OCI-LY7 (cell line): ENCODE measurements at regions not wholly inside any gene's neighbourhood (a gene's known extent, or its start where the extent isn't known, plus 50 kb on each side); places are given as distances from the start of the nearest gene placed in this dataset.

Experiments used
- BruUV-seq: library from RNA; stranded (reverse); fragments of 400-500 nt; replicated peaks from 2 replicates; lab custom pipeline; 2021; lab: Mats Ljungman, UMichigan
- CTCF ChIA-PET: fragments of 300-600 bp; sonication (Branson Sonifier 250); formaldehyde crosslinking; loops from one replicate; lab custom pipeline; 2022; ENCODE audit warnings: antibody characterized with exemption; ENCODE audit not compliant: unreplicated experiment; lab: Charles Lee
- POLR2A ChIA-PET: fragments of 300-600 bp; sonication (Branson Sonifier 250); formaldehyde crosslinking; loops from one replicate; lab custom pipeline; 2022; ENCODE audit warnings: antibody characterized with exemption; lab: Charles Lee
- DNase-seq: peaks from one replicate; pipeline ENCODE4 v3.0.0-alpha.2; 2015; ENCODE audit warnings: low spot score
- H2AFZ ChIP-seq: fragments of 200-600 bp; sonication (generic), shearing (Covaris generic); 2 replicates; pipeline ENCODE4 v1.6.1; 2014; ENCODE audit warnings: mild to moderate bottlenecking, antibody characterized with exemption, low read length, moderate library complexity
- H3K27ac ChIP-seq: fragments of 200-600 bp; sonication (generic); 2 replicates; pipeline ENCODE4 v1.5.1; 2014; ENCODE audit warnings: mixed run types, low read depth, mild to moderate bottlenecking, moderate library complexity, low read length, inconsistent platforms; ENCODE audit not compliant: poor library complexity, severe bottlenecking
- H3K36me3 ChIP-seq: fragments of 200-600 bp; sonication (generic); 2 replicates; pipeline ENCODE4 v1.6.1; 2014; ENCODE audit warnings: mild to moderate bottlenecking, antibody characterized with exemption, low read length, moderate library complexity, mixed read lengths; ENCODE audit not compliant: insufficient read depth
- H3K4me1 ChIP-seq: fragments of 200-600 bp; sonication (generic); 2 replicates; pipeline ENCODE4 v1.5.1; 2014; ENCODE audit warnings: mild to moderate bottlenecking, low read length; ENCODE audit not compliant: insufficient read depth, poor library complexity, severe bottlenecking
- H3K4me2 ChIP-seq: fragments of 200-600 bp; sonication (generic); 2 replicates; pipeline ENCODE4 v1.6.1; 2014; ENCODE audit warnings: mild to moderate bottlenecking, low read length
- H3K4me3 ChIP-seq: fragments of 200-600 bp; sonication (generic); 2 replicates; pipeline ENCODE4 v1.5.1; 2014; ENCODE audit warnings: mild to moderate bottlenecking, low read depth, low read length; ENCODE audit not compliant: poor library complexity, severe bottlenecking
- H3K79me2 ChIP-seq: fragments of 200-600 bp; sonication (generic); 2 replicates; pipeline ENCODE4 v1.6.1; 2016; ENCODE audit warnings: low read depth, mild to moderate bottlenecking, low read length, moderate library complexity, mixed read lengths; ENCODE audit not compliant: insufficient read depth
- H3K9me2 ChIP-seq: fragments of 200-600 bp; sonication (generic); 2 replicates; pipeline ENCODE4 v1.6.1; 2016; ENCODE audit warnings: mild to moderate bottlenecking, low read length, mixed read lengths; ENCODE audit not compliant: insufficient read depth
- H3K9me3 ChIP-seq: fragments of 200-600 bp; sonication (generic); 2 replicates; pipeline ENCODE4 v1.6.1; 2014; ENCODE audit warnings: mild to moderate bottlenecking, mixed run types, low read length, mixed read lengths
- H4K20me1 ChIP-seq: fragments of 200-600 bp; sonication (generic); 2 replicates; pipeline ENCODE4 v1.6.1; 2014; ENCODE audit warnings: mild to moderate bottlenecking, antibody characterized with exemption, low read length, moderate library complexity, mixed read lengths; ENCODE audit not compliant: insufficient read depth
- CTCF ChIP-seq: fragments of 200-600 bp; sonication (generic); conservative IDR thresholded peaks from 2 replicates; pipeline ENCODE4 v1.5.1; 2014; ENCODE audit warnings: mild to moderate bottlenecking, antibody characterized with exemption, low read length, moderate library complexity, mixed read lengths
- EZH2phosphoT487 ChIP-seq: fragments of 200-600 bp; sonication (generic); IDR thresholded peaks from 2 replicates; pipeline ENCODE4 v1.6.1; 2018; ENCODE audit warnings: low read depth, borderline replicate concordance, mild to moderate bottlenecking, mixed run types, antibody characterized with exemption, low read length, moderate library complexity, mixed read lengths
- intact Hi-C: fragments of 100-400 bp; cut with micrococcal nuclease; formaldehyde crosslinking; loops from one replicate; pipeline ENCODE4 v1.10.0; 2022; ENCODE audit not compliant: unreplicated experiment

- Histone ChIP-seq H3K9me2 (no peaks in the 10 kb centered on the region), H3K9me3 (no peaks in the 10 kb centered on the region), H3K4me3 (no peak overlapping the region), H2AFZ (no peak overlapping the region), H3K36me3 (no peaks in the 10 kb centered on the region), H4K20me1 (no peaks in the 10 kb centered on the region), H3K79me2 (no peaks in the 10 kb centered on the region), H3K27ac (no peak overlapping the region), H3K4me2 (no peak overlapping the region), H3K4me1 (no peaks in the 10 kb centered on the region)
- DNase-seq = no peak
- BruUV-seq = no TSS peak
- ChIA-PET CTCF (no interaction called here), POLR2A (no interaction called here)
- TF ChIP-seq EZH2phosphoT487 (no peak), CTCF (peak; percentile 83)
- intact Hi-C loops = no loop called here
Observed at GRCh38 chr11:134861490-134862104, 449.6 kb upstream of the B3GAT1 start.

- ChIA-PET POLR2A (no interaction called here), CTCF (no interaction called here)
- Histone ChIP-seq H3K4me3 (no peak overlapping the region), H3K9me2 (no peaks in the 10 kb centered on the region), H3K4me2 (no peak overlapping the region), H3K4me1 (no peaks in the 10 kb centered on the region), H3K27ac (no peak overlapping the region), H3K9me3 (no peaks in the 10 kb centered on the region), H3K36me3 (no peaks in the 10 kb centered on the region), H4K20me1 (no peaks in the 10 kb centered on the region), H3K79me2 (no peaks in the 10 kb centered on the region), H2AFZ (no peak overlapping the region)
- DNase-seq = no peak
- BruUV-seq = no TSS peak
- intact Hi-C loops = no loop called here
- no peak for TF ChIP-seq CTCF
- no peak for TF ChIP-seq EZH2phosphoT487
Observed at GRCh38 chr11:134858783-134859480, 446.9 kb upstream of the B3GAT1 start.

GRCh38 chr11:134857035-134857434 lies 445.0 kb upstream of the B3GAT1 start:
- Histone ChIP-seq H4K20me1 (no peaks in the 10 kb centered on the region), H3K79me2 (no peaks in the 10 kb centered on the region), H3K9me2 (no peaks in the 10 kb centered on the region), H3K27ac (no peak overlapping the region), H3K4me3 (no peak overlapping the region), H3K36me3 (no peaks in the 10 kb centered on the region), H3K4me2 (no peak overlapping the region), H3K9me3 (no peaks in the 10 kb centered on the region), H3K4me1 (no peaks in the 10 kb centered on the region), H2AFZ (no peak overlapping the region)
- ChIA-PET POLR2A (no interaction called here), CTCF (no interaction called here)
- BruUV-seq = no TSS peak
- intact Hi-C loops = no loop called here
- no peak for TF ChIP-seq EZH2phosphoT487
- TF ChIP-seq CTCF = no peak
- no peak for DNase-seq
